ENCODE measurements at regions not wholly inside any gene's neighbourhood (a gene's known extent, or its start where the extent isn't known, plus 50 kb on each side); places are given as distances from the start of the nearest gene placed in this dataset.

- Mint-ChIP-seq H3K4me1 (ENCODE audit: low read depth, unreplicated experiment) (peaks cover 23% of the 10 kb centered on the region), H3K4me3 (ENCODE audit: unreplicated experiment) (no peak overlapping the region), H3K36me3 (ENCODE audit: low read depth, unreplicated experiment) (no peaks in the 10 kb centered on the region), H3K9me3 (ENCODE audit: unreplicated experiment) (no peaks in the 10 kb centered on the region), H3K27ac (ENCODE audit: unreplicated experiment) (peak overlapping the region; percentile 76), H3K27me3 (ENCODE audit: low read depth, unreplicated experiment) (no peaks in the 10 kb centered on the region)
- peak; percentile 49 for FAIRE-seq
- peak overlapping the region; percentile 50 for H3K27ac ChIP-seq (ENCODE audit: low read depth, low read length)
- no peak for DNase-seq (ENCODE audit: low read depth)
- H3K36me3 ChIP-seq (ENCODE audit: insufficient read depth, low read length), result no peaks in the 10 kb centered on the region
- H3K79me2 ChIP-seq (ENCODE audit: insufficient read depth, low read length), result no peaks in the 10 kb centered on the region
- peaks cover 8% of the 10 kb centered on the region for H3K4me1 ChIP-seq (ENCODE audit: insufficient read depth, low read length)
- H4K20me1 ChIP-seq (ENCODE audit: insufficient read depth, low read length), result no peaks in the 10 kb centered on the region
- no peak overlapping the region for H3K4me2 ChIP-seq (ENCODE audit: low read length)
- TF ChIP-seq EZH2 (IDR thresholded peaks at IDR 0.05; ENCODE audit: insufficient read depth, low read length), result no peak
- TF ChIP-seq CTCF (IDR thresholded peaks at IDR 0.05; ENCODE audit: insufficient read depth, low read depth, low read length), result no peak
- no peaks in the 10 kb centered on the region for H3K27me3 ChIP-seq (ENCODE audit: insufficient read depth, low read length)
- H2AFZ ChIP-seq (ENCODE audit: low read depth, low read length), result no peak overlapping the region
- no peak overlapping the region for H3K4me3 ChIP-seq (ENCODE audit: insufficient read depth, low read depth, low read length)
- no peak overlapping the region for H3K9ac ChIP-seq (ENCODE audit: low read length)
- H3K9me3 ChIP-seq (ENCODE audit: insufficient read depth, low read depth, low read length), result no peaks in the 10 kb centered on the region
These were observed 688.9 kb downstream of the KCNA4 start for GRCh38 chr11:29327891-29328290.

GRCh38 chr11:29326757-29327156 is 690.1 kb downstream of the KCNA4 start:
- no peak overlapping the region for H3K4me3 Mint-ChIP-seq (ENCODE audit: unreplicated experiment)
- H3K4me3 ChIP-seq (ENCODE audit: insufficient read depth, low read depth, low read length), result no peak overlapping the region
- no peak for FAIRE-seq
- H3K4me1 ChIP-seq (ENCODE audit: insufficient read depth, low read length), result peaks cover 14% of the 10 kb centered on the region
- H3K27ac Mint-ChIP-seq (ENCODE audit: unreplicated experiment), result no peak overlapping the region
- H3K36me3 Mint-ChIP-seq (ENCODE audit: low read depth, unreplicated experiment), result no peaks in the 10 kb centered on the region
- H3K27me3 ChIP-seq (ENCODE audit: insufficient read depth, low read length), result no peaks in the 10 kb centered on the region
- H3K4me2 ChIP-seq (ENCODE audit: low read length), result no peak overlapping the region
- H3K79me2 ChIP-seq (ENCODE audit: insufficient read depth, low read length), result no peaks in the 10 kb centered on the region
- DNase-seq (ENCODE audit: low read depth), result no peak
- peaks cover 30% of the 10 kb centered on the region for H3K4me1 Mint-ChIP-seq (ENCODE audit: low read depth, unreplicated experiment)
- H3K9ac ChIP-seq (ENCODE audit: low read length), result no peak overlapping the region
- H3K27me3 Mint-ChIP-seq (ENCODE audit: low read depth, unreplicated experiment), result no peaks in the 10 kb centered on the region
- no peak overlapping the region for H2AFZ ChIP-seq (ENCODE audit: low read depth, low read length)
- TF ChIP-seq CTCF (IDR thresholded peaks at IDR 0.05; ENCODE audit: insufficient read depth, low read depth, low read length), result no peak
- no peak for TF ChIP-seq EZH2 (IDR thresholded peaks at IDR 0.05; ENCODE audit: insufficient read depth, low read length)
- H3K9me3 Mint-ChIP-seq (ENCODE audit: unreplicated experiment), result no peaks in the 10 kb centered on the region
- H3K27ac ChIP-seq (ENCODE audit: low read depth, low read length), result no peak overlapping the region
- no peaks in the 10 kb centered on the region for H3K36me3 ChIP-seq (ENCODE audit: insufficient read depth, low read length)
- no peaks in the 10 kb centered on the region for H3K9me3 ChIP-seq (ENCODE audit: insufficient read depth, low read depth, low read length)
- H4K20me1 ChIP-seq (ENCODE audit: insufficient read depth, low read length), result no peaks in the 10 kb centered on the region

GRCh38 chr11:29324328-29324727 is 692.5 kb downstream of the KCNA4 start:
- no peak overlapping the region for H3K27ac Mint-ChIP-seq (ENCODE audit: unreplicated experiment)
- H3K4me3 Mint-ChIP-seq (ENCODE audit: unreplicated experiment), result no peak overlapping the region
- TF ChIP-seq EZH2 (IDR thresholded peaks at IDR 0.05; ENCODE audit: insufficient read depth, low read length) (no peak), CTCF (IDR thresholded peaks at IDR 0.05; ENCODE audit: insufficient read depth, low read depth, low read length) (no peak)
- Histone ChIP-seq H3K27me3 (ENCODE audit: insufficient read depth, low read length) (no peaks in the 10 kb centered on the region), H3K36me3 (ENCODE audit: insufficient read depth, low read length) (no peaks in the 10 kb centered on the region), H3K4me1 (ENCODE audit: insufficient read depth, low read length) (peaks cover 22% of the 10 kb centered on the region), H2AFZ (ENCODE audit: low read depth, low read length) (no peak overlapping the region), H4K20me1 (ENCODE audit: insufficient read depth, low read length) (no peaks in the 10 kb centered on the region), H3K9me3 (ENCODE audit: insufficient read depth, low read depth, low read length) (no peaks in the 10 kb centered on the region), H3K27ac (ENCODE audit: low read depth, low read length) (no peak overlapping the region), H3K4me2 (ENCODE audit: low read length) (no peak overlapping the region), H3K9ac (ENCODE audit: low read length) (no peak overlapping the region), H3K79me2 (ENCODE audit: insufficient read depth, low read length) (no peaks in the 10 kb centered on the region), H3K4me3 (ENCODE audit: insufficient read depth, low read depth, low read length) (no peak overlapping the region)
- peaks cover 30% of the 10 kb centered on the region for H3K4me1 Mint-ChIP-seq (ENCODE audit: low read depth, unreplicated experiment)
- DNase-seq (ENCODE audit: low read depth), result no peak
- no peaks in the 10 kb centered on the region for H3K9me3 Mint-ChIP-seq (ENCODE audit: unreplicated experiment)
- H3K36me3 Mint-ChIP-seq (ENCODE audit: low read depth, unreplicated experiment), result no peaks in the 10 kb centered on the region
- no peak for FAIRE-seq
- H3K27me3 Mint-ChIP-seq (ENCODE audit: low read depth, unreplicated experiment), result no peaks in the 10 kb centered on the region
